NCI-H2227 (cell line): ENCODE measurements at regions not wholly inside any gene's neighbourhood (a gene's known extent, or its start where the extent isn't known, plus 50 kb on each side); places are given as distances from the start of the nearest gene placed in this dataset.

Experiments used
- DNase-seq: peaks from one replicate; lab custom pipeline; 2025; ENCODE audit not compliant: unreplicated experiment; lab: John Stamatoyannopoulos, UW

DNA sequence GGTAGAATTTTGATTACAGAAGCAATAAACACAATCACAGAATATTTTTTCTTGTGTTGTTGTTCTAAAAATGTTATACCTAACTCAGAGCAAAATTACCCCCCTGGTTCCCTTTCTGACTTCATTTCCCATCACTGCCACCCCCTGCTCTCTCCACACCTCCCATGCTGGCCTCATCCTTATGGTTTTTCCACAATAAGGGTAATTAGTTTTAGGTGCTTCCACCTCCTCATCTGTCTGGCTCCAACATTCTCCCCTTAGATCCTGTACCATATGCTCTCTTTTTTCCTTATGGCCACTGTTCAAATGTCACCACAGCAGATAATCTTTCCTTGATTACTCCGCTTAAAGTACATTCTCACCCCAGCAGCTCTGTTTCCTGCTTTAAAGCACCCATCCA is 2208.6 kb downstream of the MRPL39 start:
- DNase-seq, result no peak

DNA sequence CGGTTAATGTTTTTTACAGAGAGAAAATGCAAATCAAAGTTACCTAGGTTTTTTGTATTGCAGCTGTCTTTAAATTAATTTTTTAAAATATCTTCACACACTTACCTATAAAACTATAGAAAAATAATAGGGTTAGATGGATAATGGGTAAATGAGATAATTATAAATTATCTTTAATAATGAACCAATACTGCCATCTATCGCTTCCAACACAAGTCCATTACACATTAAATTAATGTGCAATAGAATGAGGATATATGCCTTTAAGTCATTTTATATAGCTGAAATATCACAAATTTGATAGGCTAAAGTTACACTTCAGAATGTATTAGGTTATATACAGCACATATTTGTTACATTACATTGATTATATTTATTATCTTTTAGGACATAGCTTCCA is 2212.8 kb downstream of the MRPL39 start:
- DNase-seq, result no peak

DNA sequence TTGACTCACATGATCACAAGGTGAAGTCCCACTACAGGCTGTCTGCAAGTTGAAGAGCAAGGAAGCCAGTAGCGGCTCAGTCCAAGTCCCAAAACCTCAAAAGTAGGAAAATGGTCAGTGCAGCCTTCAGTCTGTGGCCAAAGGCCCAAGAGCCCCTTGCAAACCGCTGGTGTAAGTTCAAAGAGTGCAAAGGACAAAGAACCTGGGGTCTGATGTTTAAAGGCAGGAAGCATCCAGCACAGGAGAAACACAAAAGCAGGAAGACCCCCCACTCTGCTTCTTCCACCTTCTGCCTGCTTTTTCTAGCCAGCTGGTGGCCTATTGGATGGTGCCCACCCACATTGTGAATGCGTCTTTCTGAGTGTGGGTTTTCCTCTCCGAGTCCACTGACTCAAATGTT is 2222.6 kb downstream of the MRPL39 start:
- no peak for DNase-seq

DNA sequence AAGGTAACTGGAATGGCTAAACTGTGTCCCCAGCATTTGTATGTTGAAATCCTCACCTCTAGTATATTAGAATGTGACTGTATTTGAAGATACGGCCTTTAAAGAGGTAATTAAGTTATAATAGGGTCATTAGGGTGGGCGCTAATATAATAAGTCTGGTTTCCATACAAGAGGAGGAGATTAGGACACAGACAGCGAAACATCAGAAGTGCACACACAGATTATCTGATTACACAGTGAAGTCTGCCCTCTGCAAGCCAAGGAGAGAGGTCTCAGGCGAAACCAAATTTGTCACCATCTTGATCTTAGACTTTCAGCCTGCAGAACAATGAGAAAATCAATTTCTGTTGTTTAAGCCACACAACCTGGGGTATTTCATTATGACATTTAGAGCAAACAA is 2233.1 kb downstream of the MRPL39 start:
- DNase-seq, result no peak

DNA sequence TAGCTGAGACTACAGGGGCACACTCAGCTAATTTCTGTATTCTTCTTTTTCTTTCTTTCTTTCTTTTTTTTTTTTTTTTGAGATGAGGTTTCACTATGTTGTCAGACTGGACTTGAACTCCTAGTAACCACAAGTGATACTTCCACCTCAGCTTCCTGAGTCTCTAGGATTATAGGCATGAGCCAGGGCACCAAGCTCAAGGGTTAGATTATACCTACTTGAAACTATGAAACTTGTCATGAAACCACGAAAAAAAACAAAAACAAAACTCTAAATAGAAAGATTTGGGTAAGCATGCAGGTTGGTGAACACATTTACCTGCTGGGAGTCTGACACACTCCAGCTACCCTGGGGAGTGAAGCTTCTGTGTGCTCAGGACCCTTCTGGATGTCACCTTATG is 2250.4 kb downstream of the MRPL39 start:
- no peak for DNase-seq

DNA sequence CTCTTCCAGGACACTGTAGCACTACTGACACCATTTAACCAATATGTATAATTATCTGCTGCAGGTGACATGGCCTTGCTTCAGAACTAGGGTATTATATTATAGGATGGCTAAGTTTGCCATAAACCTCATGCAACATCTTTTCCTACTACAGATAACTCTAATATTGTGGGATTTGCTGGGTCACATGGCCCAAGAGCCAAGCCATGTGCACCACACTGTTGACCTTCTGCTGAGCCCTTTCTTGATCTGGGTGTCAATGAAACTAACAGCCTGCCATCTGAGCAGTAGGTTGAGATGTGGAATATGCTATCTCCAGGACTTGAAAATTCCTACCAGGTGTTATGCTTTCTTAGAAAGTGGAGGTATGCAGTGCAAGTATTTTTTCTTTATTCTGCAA is 2291.1 kb downstream of the MRPL39 start:
- no peak for DNase-seq

DNA sequence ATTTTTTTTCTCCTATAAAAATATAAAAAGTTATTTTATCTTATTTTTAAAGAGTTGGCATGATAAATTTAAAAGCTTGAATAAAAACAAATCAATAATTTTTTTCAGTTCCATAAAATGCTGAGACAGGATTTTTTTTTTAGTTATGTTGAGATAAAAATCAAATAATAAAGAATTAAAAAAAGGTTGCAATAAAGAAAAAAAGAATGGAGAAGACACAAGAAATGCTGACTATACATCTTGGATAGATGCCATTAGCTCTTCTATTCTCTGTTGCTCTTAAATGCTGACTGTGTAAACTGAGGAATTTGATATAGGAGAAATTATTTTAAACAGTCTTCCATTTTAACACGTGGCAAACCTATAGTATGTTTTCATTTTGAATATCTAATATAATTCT is 2298.5 kb downstream of the MRPL39 start:
- no peak for DNase-seq

DNA sequence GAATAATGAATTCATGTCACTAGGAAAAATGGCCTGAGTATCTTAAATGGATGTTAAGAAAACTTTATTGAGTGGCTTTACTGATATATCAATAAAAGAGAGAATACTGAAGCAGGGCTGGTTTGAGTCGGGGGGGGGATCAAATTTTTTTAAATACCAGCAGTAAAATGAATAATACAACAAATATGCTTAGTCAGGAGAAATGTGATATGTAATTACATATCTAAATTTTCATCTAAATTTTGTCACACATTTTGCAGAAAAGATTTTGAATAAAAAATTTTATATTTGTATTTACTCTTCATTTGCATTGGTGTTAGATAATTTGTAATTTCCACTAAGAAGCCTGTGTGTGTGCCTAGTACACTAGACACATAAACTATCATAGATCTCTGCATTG is 2300.2 kb downstream of the MRPL39 start:
- no peak for DNase-seq

DNA sequence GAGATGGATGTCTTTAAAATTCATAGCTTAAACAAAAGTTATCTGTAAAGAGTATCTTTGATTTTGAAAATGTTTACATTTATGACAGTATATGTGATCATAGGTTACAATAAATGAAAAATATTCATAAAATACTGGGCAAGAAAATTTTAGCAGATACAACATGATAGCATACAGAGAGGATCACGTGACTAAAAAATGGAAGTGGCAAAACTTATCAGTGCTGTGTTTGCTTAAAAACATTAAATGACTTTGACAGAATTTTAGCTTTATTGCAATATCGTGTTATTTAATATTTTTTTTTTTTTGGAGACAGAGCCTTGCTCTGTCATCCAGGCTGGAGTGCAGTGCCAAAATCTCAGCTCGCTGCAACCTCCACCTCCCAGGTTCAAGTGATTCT is 2294.1 kb downstream of the NCAM2 start:
- no peak for DNase-seq

DNA sequence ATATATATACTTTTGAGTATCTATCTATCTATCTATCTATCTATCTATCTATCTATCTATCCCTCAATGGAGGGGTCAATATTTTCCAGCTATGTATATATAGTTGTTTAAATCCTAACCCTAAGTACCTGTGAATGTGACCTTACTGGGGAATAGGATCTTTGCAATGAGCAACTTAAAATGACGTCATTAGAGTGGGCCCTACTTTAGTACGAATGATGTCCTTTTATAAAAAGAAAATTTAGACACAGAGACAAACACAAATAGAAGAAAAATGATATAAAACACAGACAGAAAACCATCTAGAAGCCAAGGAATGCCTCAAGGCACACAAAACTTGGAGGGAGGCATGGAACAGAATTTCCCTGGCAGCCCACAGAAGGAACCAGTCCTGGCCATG is 2283.7 kb downstream of the NCAM2 start:
- DNase-seq, result no peak

DNA sequence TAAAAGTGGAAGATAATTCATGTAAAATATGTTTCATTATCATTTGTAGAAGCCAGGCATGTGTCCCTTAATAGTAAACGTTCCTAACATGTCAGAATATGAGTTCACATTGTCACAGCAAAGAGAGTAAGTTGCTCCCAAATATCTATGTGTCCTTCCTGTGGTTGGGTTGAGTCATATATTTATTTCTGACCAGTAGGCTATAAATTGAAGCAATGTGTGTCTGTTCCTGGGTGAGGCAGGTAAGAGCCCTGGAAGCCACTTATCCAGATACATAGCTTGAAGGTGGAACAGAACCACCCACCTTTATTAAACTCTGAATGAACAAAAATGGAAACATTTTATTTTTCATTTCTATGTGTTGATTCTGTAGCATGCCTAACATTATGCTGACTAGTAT is 2251.6 kb downstream of the NCAM2 start:
- DNase-seq, result no peak

DNA sequence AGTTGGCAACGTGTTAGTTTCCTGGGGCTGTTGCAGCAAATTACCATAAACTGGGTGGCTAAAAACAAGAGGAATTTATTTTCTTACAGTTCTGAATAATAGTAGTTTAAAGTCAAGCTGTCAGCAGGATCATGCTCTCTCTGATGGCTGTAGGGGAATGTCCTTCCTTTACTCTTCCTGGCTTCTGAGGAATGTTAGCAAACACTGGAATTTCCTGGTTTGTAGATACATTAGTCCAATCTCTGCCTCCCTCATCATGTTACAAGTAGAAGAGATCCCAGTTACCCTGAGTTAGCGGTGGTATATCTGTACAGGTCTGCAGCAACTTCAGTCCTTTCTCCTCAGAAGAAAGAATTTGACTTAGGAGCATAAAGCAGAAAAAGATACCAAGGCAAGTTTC is 2249.1 kb downstream of the NCAM2 start:
- no peak for DNase-seq

DNA sequence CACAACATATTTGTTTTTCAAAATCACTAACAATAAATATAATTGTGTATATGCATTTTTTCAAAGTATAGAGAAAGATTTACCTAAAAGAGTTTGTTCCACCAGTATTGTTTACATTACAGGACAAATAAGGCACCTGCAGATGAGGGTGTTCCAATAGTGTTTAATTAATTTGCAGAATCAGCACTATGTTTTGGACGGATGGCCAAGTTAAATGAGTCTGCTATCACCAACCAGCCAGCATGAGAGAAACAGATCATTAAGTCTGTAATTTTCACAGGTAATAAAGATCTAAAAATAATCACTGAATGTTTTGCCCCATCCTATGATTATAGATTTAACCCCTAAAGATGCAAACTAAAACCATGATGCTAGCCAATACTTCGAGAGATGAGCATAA is 2247.0 kb downstream of the NCAM2 start:
- DNase-seq, result no peak

DNA sequence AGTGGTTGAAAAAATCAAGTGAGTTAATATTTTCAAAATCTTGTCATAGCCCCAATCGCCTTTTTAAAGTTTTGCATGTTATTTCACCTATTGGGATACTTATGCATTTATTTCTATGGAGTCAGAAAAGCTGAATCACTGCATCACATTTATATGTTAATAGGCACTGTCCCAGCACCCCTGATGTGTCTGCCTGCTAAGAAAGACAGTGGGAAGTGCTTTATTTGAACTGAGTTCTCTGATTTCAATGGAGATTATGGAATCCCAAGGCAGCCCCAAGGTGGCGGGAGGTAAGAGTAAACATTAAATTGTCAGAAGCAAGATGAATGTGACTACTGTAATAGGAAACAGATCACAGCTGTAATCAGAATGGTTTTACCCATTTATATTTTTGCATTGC is 2225.7 kb downstream of the NCAM2 start:
- DNase-seq, result no peak

DNA sequence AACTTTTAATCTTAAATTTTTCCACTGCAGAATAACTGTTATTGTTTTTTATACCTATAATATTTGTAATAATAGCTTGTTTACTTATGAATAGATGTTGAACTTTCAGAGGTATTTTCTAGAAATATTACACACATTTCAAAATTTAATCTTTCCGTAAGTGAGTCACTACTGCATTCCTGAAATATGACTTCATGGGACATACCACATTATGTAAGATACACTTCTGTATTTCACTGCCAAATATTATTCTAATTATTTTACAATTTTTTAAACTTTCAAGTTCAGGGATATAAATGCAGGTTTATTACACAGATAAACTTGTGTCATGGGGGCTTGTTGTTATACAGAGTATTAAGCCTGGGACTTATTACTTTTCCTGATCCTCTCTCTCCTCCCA is 2220.5 kb downstream of the NCAM2 start:
- DNase-seq, result no peak

DNA sequence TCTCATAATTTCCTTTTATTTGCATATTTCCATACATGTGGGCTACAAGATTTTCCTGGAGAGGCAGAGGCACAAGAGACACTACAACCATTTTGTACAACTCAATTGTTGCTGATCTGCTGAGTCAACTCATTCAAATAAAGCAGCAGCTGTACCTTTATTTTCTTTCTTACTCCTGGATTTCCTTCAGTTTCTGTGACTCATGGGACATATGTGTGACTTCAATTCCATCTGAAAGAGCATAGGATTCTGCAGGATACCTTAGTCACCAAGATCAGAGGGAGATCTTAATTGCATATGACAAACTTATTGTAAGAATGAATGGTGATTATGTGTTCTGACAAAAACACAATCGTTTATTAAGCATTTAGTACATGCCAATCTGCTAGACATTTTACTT is 2219.4 kb downstream of the NCAM2 start:
- DNase-seq, result no peak

DNA sequence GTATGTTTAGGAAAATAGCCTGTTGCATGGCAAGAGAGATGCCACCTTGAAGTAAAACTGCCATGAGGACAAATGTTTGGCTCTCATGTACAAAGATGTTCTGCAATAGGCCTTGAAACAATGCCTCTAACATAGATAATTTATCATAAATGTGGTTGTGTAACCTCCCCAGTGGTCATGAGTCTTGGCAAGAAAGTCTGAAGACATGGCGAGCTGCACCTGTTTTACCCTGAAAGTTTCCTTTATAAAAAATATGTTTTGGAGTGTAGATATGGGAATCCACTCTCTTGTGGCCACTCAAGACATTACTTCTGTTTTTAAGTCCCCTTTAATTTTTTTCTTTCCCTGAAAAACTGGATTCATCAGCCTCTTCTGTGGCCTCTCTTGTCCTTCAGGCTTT is 2217.1 kb downstream of the NCAM2 start:
- no peak for DNase-seq
